H1 (cell line): ENCODE measurements at regions not wholly inside any gene's neighbourhood (a gene's known extent, or its start where the extent isn't known, plus 50 kb on each side); places are given as distances from the start of the nearest gene placed in this dataset.

ENCODE experiments used
- CTCF ChIA-PET: fragments of 300-600 bp; sonication (Branson Sonifier 250); formaldehyde crosslinking; loops from one replicate; lab custom pipeline; 2021; ENCODE audit not compliant: partially characterized antibody; lab: Charles Lee
- POLR2A ChIA-PET: fragments of 300-600 bp; sonication (Branson Sonifier 250); formaldehyde crosslinking; loops from one replicate; lab custom pipeline; 2021; ENCODE audit warnings: inconsistent platforms; ENCODE audit not compliant: partially characterized antibody; lab: Charles Lee
- DNase-seq, 2 experiments: peaks; one replicate each; pipeline versions ENCODE4 v3.0.0 to v3.0.0-alpha.2; 2010 to 2022; ENCODE audit warnings: low spot score in 2 of 2, low read depth in 1 of 2, mixed read lengths in 1 of 2
- FAIRE-seq: peaks from 2 replicates; lab custom pipeline; 2011; peaks lifted over from hg19 to GRCh38; lab: Jason Lieb, UNC
- H2AFZ ChIP-seq: 2 replicates; pipeline ENCODE4 v1.8.1; 2012; ENCODE audit warnings: low read length, inconsistent platforms
- H2AK5ac ChIP-seq: 2 replicates; pipeline ENCODE4 v1.6.1; 2013; ENCODE audit warnings: low read depth, low read length
- H2BK120ac ChIP-seq: replicated peaks from 2 replicates; pipeline ENCODE3; 2013; ENCODE audit warnings: low read depth, low read length, inconsistent platforms
- H2BK12ac ChIP-seq: 2 replicates; pipeline ENCODE4 v1.6.1; 2013; ENCODE audit warnings: low read depth, low read length
- H2BK15ac ChIP-seq: 2 replicates; pipeline ENCODE4 v1.6.1; 2013; ENCODE audit warnings: low read length
- H2BK20ac ChIP-seq: 2 replicates; pipeline ENCODE4 v1.6.1; 2013; ENCODE audit warnings: low read length
- H2BK5ac ChIP-seq: 2 replicates; pipeline ENCODE4 v1.6.1; 2013; ENCODE audit warnings: low read depth, low read length
- H3K14ac ChIP-seq: 2 replicates; pipeline ENCODE4 v1.6.1; 2013; ENCODE audit warnings: inconsistent platforms; ENCODE audit not compliant: insufficient read length
- H3K18ac ChIP-seq: 2 replicates; pipeline ENCODE4 v1.6.1; 2013; ENCODE audit warnings: low read length; ENCODE audit errors: extremely low read depth
- H3K23ac ChIP-seq: 2 replicates; pipeline ENCODE4 v1.6.1; 2013; ENCODE audit warnings: inconsistent platforms; ENCODE audit not compliant: insufficient read length
- H3K23me2 ChIP-seq: 2 replicates; pipeline ENCODE4 v1.6.1; 2013; ENCODE audit warnings: low read depth, low read length
- H3K27ac ChIP-seq: 2 replicates; pipeline ENCODE4 v1.6.1; 2011; ENCODE audit warnings: low read depth, low read length, inconsistent platforms
- H3K27me3 ChIP-seq, 4 experiments: replicated peaks in 1 of 4; 1 replicate in 1 of 4; 2 replicates in 3 of 4; pipeline versions ENCODE4 v1.6.1 to v1.8.1; 2011 to 2013; ENCODE audit warnings: low read length in 3 of 4, mild to moderate bottlenecking in 3 of 4, inconsistent platforms in 2 of 4, mixed read lengths in 2 of 4, moderate library complexity in 1 of 4; ENCODE audit not compliant: control insufficient read depth in 3 of 4, insufficient read depth in 3 of 4; ENCODE audit errors: extremely low read depth in 1 of 4
- H3K36me3 ChIP-seq, 4 experiments: 2 replicates each; pipeline versions ENCODE4 v1.6.1 to v1.8.1; 2011 to 2013; ENCODE audit warnings: mild to moderate bottlenecking in 4 of 4, low read length in 3 of 4, moderate library complexity in 2 of 4, control low read depth in 1 of 4, inconsistent platforms in 1 of 4; ENCODE audit not compliant: insufficient read depth in 4 of 4, control insufficient read depth in 2 of 4
- H3K4ac ChIP-seq: replicated peaks from 2 replicates; pipeline ENCODE3; 2013; ENCODE audit warnings: low read length, low read depth, mixed read lengths, inconsistent platforms; ENCODE audit not compliant: insufficient read length
- H3K4me1 ChIP-seq, 4 experiments: replicated peaks in 1 of 4; 1 replicate in 1 of 4; 2 replicates in 3 of 4; pipeline versions ENCODE4 v1.6.1 to v1.8.1; 2011 to 2013; ENCODE audit warnings: low read length in 3 of 4, inconsistent platforms in 2 of 4, mixed read lengths in 1 of 4; ENCODE audit not compliant: insufficient read depth in 4 of 4, control insufficient read depth in 3 of 4
- H3K4me2 ChIP-seq, 2 experiments: 2 replicates each; pipeline versions ENCODE4 v1.6.1 to v1.8.1; 2011 to 2013; ENCODE audit warnings: low read depth in 2 of 2, low read length in 2 of 2, control low read depth in 1 of 2, inconsistent platforms in 1 of 2, mild to moderate bottlenecking in 1 of 2; ENCODE audit not compliant: insufficient read depth in 1 of 2
- H3K4me3 ChIP-seq, 4 experiments: fragments of 200-600, 300-600 bp in 1 of 4; sonication (generic), shearing (Covaris generic), sonication (Bioruptor Twin) in 1 of 4; 2 replicates each; pipeline versions ENCODE4 v1.5.1 to v1.8.1; 2011 to 2016; ENCODE audit warnings: low read length in 4 of 4, low read depth in 3 of 4, control low read depth in 2 of 4, inconsistent platforms in 2 of 4, mild to moderate bottlenecking in 2 of 4, mixed read lengths in 1 of 4, moderate library complexity in 1 of 4; ENCODE audit not compliant: insufficient read depth in 2 of 4; ENCODE audit errors: extremely low read depth in 1 of 4
- H3K56ac ChIP-seq: replicated peaks from 2 replicates; pipeline ENCODE3; 2013; ENCODE audit warnings: low read depth, mild to moderate bottlenecking, mixed read lengths, low read length, inconsistent platforms; ENCODE audit not compliant: insufficient read length
- H3K79me1 ChIP-seq: 2 replicates; pipeline ENCODE4 v1.6.1; 2013; ENCODE audit warnings: low read depth, low read length, control low read depth
- H3K79me2 ChIP-seq, 2 experiments: 2 replicates each; pipeline versions ENCODE4 v1.6.1 to v1.8.1; 2012 to 2013; ENCODE audit warnings: low read length in 2 of 2, mild to moderate bottlenecking in 2 of 2, inconsistent platforms in 1 of 2; ENCODE audit not compliant: insufficient read depth in 2 of 2, control insufficient read depth in 1 of 2
- H3K9ac ChIP-seq, 4 experiments: replicated peaks in 1 of 4; 1 replicate in 1 of 4; 2 replicates in 3 of 4; pipeline versions ENCODE4 v1.6.1 to v1.8.1; 2011 to 2013; ENCODE audit warnings: low read depth in 3 of 4, low read length in 3 of 4, control low read depth in 2 of 4, mild to moderate bottlenecking in 2 of 4, moderate library complexity in 2 of 4, inconsistent platforms in 1 of 4; ENCODE audit errors: extremely low read depth in 1 of 4
- H3K9me3 ChIP-seq, 2 experiments: 2 replicates each; pipeline versions ENCODE4 v1.6.1 to v1.8.1; 2012 to 2013; ENCODE audit warnings: mild to moderate bottlenecking in 2 of 2, moderate library complexity in 2 of 2, control low read depth in 1 of 2, inconsistent platforms in 1 of 2, low read depth in 1 of 2, low read length in 1 of 2, mixed read lengths in 1 of 2; ENCODE audit not compliant: insufficient read depth in 2 of 2
- H4K20me1 ChIP-seq, 2 experiments: replicated peaks in 1 of 2; 2 replicates each; pipeline versions ENCODE3 to v1.8.1; 2011 to 2013; ENCODE audit warnings: inconsistent platforms in 2 of 2, low read length in 2 of 2, mild to moderate bottlenecking in 1 of 2; ENCODE audit not compliant: insufficient read depth in 2 of 2, control insufficient read depth in 1 of 2
- H4K5ac ChIP-seq: 2 replicates; pipeline ENCODE4 v1.6.1; 2013; ENCODE audit warnings: low read length, low read depth, mixed read lengths, inconsistent platforms; ENCODE audit not compliant: insufficient read length
- H4K8ac ChIP-seq: 2 replicates; pipeline ENCODE4 v1.8.0; 2013; ENCODE audit warnings: mild to moderate bottlenecking, moderate library complexity, low read length, inconsistent platforms; ENCODE audit not compliant: insufficient read depth; ENCODE audit errors: extremely low read depth
- H4K91ac ChIP-seq: replicated peaks from 2 replicates; pipeline ENCODE3; 2013; ENCODE audit warnings: low read length, mixed read lengths, inconsistent platforms; ENCODE audit not compliant: insufficient read length
- CEBPB ChIP-seq: IDR thresholded peaks from 2 replicates; pipeline ENCODE4 v1.6.1; 2012; ENCODE audit warnings: low read depth, low read length
- CHD2 ChIP-seq: IDR thresholded peaks from 2 replicates; pipeline ENCODE4 v1.6.1; 2012; ENCODE audit warnings: low read length, improper control_type of control experiment
- E2F6 ChIP-seq: IDR thresholded peaks from 2 replicates; pipeline ENCODE4 v1.6.1; 2012; ENCODE audit warnings: inconsistent platforms
- GTF2F1 ChIP-seq: IDR thresholded peaks from 2 replicates; pipeline ENCODE4 v1.6.1; 2012; ENCODE audit warnings: low read depth, low read length, improper control_type of control experiment, borderline replicate concordance
- KDM5A ChIP-seq: fragments of 200-600 bp; IDR thresholded peaks from 2 replicates; pipeline ENCODE4 v1.7.1; 2012; ENCODE audit warnings: mild to moderate bottlenecking, low read length, inconsistent platforms, mixed read lengths
- NANOG ChIP-seq: IDR thresholded peaks from 2 replicates; pipeline ENCODE4 v1.6.1; 2011; ENCODE audit warnings: low read length, low read depth, mild to moderate bottlenecking, inconsistent platforms; ENCODE audit not compliant: insufficient read depth, poor library complexity, severe bottlenecking
- RBBP5 ChIP-seq: IDR thresholded peaks from 2 replicates; pipeline ENCODE4 v1.7.1; 2012; ENCODE audit warnings: low read depth, mild to moderate bottlenecking, inconsistent platforms, low read length, moderate library complexity, borderline replicate concordance
- SIRT6 ChIP-seq: IDR thresholded peaks from one replicate; pipeline ENCODE4 v1.7.1; 2012; ENCODE audit warnings: low read length, inconsistent platforms
- SP1 ChIP-seq: IDR thresholded peaks from 2 replicates; pipeline ENCODE4 v1.6.1; 2011; ENCODE audit warnings: low read depth, low read length
- TAF7 ChIP-seq: optimal IDR thresholded peaks from 2 replicates; pipeline ENCODE3; 2011; ENCODE audit warnings: low read depth, mild to moderate bottlenecking, inconsistent platforms, low read length, moderate library complexity, borderline replicate concordance
- TEAD4 ChIP-seq: IDR thresholded peaks from 2 replicates; pipeline ENCODE4 v1.6.1; 2012; ENCODE audit warnings: low read depth, low read length, inconsistent platforms, mixed read lengths
- WGBS, 2 experiments: shearing (Covaris generic) in 1 of 2; methylation state at CpG; one replicate each; pipeline versions ENCODE4 v1.1.6 to v1.1.7; 2013 to 2015; ENCODE audit warnings: low lambda C conversion rate in 2 of 2, mixed read lengths in 2 of 2, inconsistent platforms in 1 of 2, low coverage in 1 of 2, missing lambda C conversion rate in 1 of 2; ENCODE audit not compliant: insufficient replicate concordance in 2 of 2, insufficient coverage in 1 of 2, insufficient read length in 1 of 2; ENCODE audit errors: extremely low coverage in 1 of 2, missing lambda C conversion rate in 1 of 2; 5-methylcytosine and 5-hydroxymethylcytosine counted together

GRCh38 chr3:43236008-43236407 is 50.3 kb upstream of the SNRK start:
- FAIRE-seq: no peak
- H3K23ac ChIP-seq: no peak overlapping the region
- no peak overlapping the region for H3K27ac ChIP-seq
- no peak overlapping the region for H3K56ac ChIP-seq
- H3K9ac ChIP-seq: no peak overlapping the region
- H2AFZ ChIP-seq: no peak overlapping the region
- no peak for DNase-seq
- no peak overlapping the region for H2BK20ac ChIP-seq
- no peaks in the 10 kb centered on the region for H3K4me1 ChIP-seq
- no peak overlapping the region for H2BK12ac ChIP-seq
- H2BK15ac ChIP-seq: no peak overlapping the region
- no peaks in the 10 kb centered on the region; the same call in 1 of the 2 replicates for H3K23me2 ChIP-seq
- no peaks in the 10 kb centered on the region for H3K79me2 ChIP-seq
- no peak overlapping the region for H2AK5ac ChIP-seq
- H3K4me3 ChIP-seq: no peak overlapping the region
- no peak overlapping the region for H2BK120ac ChIP-seq
- no peak overlapping the region for H4K8ac ChIP-seq
- H3K18ac ChIP-seq: no peak overlapping the region
- ChIA-PET CTCF (no interaction called here), POLR2A (no interaction called here)
- H3K27me3 ChIP-seq: no peaks in the 10 kb centered on the region
- no peak overlapping the region for H3K4ac ChIP-seq
- no peaks in the 10 kb centered on the region for H3K9me3 ChIP-seq
- no peaks in the 10 kb centered on the region for H4K20me1 ChIP-seq
- H3K14ac ChIP-seq: no peak overlapping the region
- 100% methylated on average over 1 of the region's 1 CpG; no CpG with 5 or more reads in 1 of the 2 experiments for WGBS, 2 experiments
- no peaks in the 10 kb centered on the region for H3K79me1 ChIP-seq
- no peak overlapping the region for H3K4me2 ChIP-seq
- H4K5ac ChIP-seq: no peak overlapping the region
- TF ChIP-seq CHD2: no peak
- TF ChIP-seq SIRT6: no peak
- TF ChIP-seq NANOG: no peak
- no peak for TF ChIP-seq TEAD4
- no peak for TF ChIP-seq CEBPB
- no peak for TF ChIP-seq E2F6
- TF ChIP-seq KDM5A: no peak
- TF ChIP-seq GTF2F1: no peak
- TF ChIP-seq RBBP5: no peak
- no peak for TF ChIP-seq SP1
- TF ChIP-seq TAF7: no peak
- H2BK5ac ChIP-seq: no peak overlapping the region
- H3K36me3 ChIP-seq: no peaks in the 10 kb centered on the region
- no peak overlapping the region for H4K91ac ChIP-seq
